WTC11 (cell line): ENCODE measurements at regions not wholly inside any gene's neighbourhood (a gene's known extent, or its start where the extent isn't known, plus 50 kb on each side); places are given as distances from the start of the nearest gene placed in this dataset.

Experiments used
- ATAC-seq: fragments of 200-7000 bp; cut with Tn5 transposase; 2 replicates; pipeline ENCODE4 v1.10.0; 2021; ENCODE audit warnings: mild to moderate bottlenecking, moderate library complexity
- CTCF ChIA-PET: fragments of 300-600 bp; sonication (Branson Sonifier 250); formaldehyde crosslinking; loops from one replicate; lab custom pipeline; 2021; ENCODE audit warnings: antibody characterized with exemption; lab: Charles Lee
- POLR2A ChIA-PET: fragments of 350-600 bp; sonication (Branson Sonifier 250); formaldehyde crosslinking; loops from one replicate; lab custom pipeline; 2021; ENCODE audit warnings: antibody characterized with exemption; lab: Charles Lee
- DNase-seq: peaks from one replicate; pipeline ENCODE4 v3.0.0; 2021; ENCODE audit warnings: low spot score
- H3K27ac Mint-ChIP-seq: 2 replicates; pipeline ENCODE4 v1.8.0; 2021; ENCODE audit warnings: mixed read lengths
- H3K27me3 Mint-ChIP-seq: 2 replicates; pipeline ENCODE4 v1.8.0; 2021; ENCODE audit warnings: low read depth, mild to moderate bottlenecking, moderate library complexity, mixed read lengths
- H3K36me3 Mint-ChIP-seq: 2 replicates; pipeline ENCODE4 v1.8.0; 2021; ENCODE audit warnings: mixed read lengths
- H3K4me1 Mint-ChIP-seq: 2 replicates; pipeline ENCODE4 v1.8.0; 2022; ENCODE audit warnings: mixed read lengths
- H3K4me3 Mint-ChIP-seq: 2 replicates; pipeline ENCODE4 v1.8.0; 2021; ENCODE audit warnings: mild to moderate bottlenecking, moderate library complexity, mixed read lengths
- H3K9me3 Mint-ChIP-seq: 2 replicates; pipeline ENCODE4 v1.8.0; 2021; ENCODE audit warnings: mixed read lengths
- EMX1 ChIP-seq: fragments of 250-450 bp; sonication (Bioruptor Pico); IDR thresholded peaks from 2 replicates; pipeline ENCODE4 v1.8.0; 2021; ENCODE audit warnings: mild to moderate bottlenecking
- FOXK1 ChIP-seq: sonication (generic); formaldehyde crosslinking; IDR thresholded peaks from 2 replicates; pipeline ENCODE4 v1.8.0; 2022; ENCODE audit warnings: mild to moderate bottlenecking, moderate library complexity, missing genetic modification reagents
- FOXP1 ChIP-seq: sonication (generic); formaldehyde crosslinking; IDR thresholded peaks from 2 replicates; pipeline ENCODE4 v1.8.0; 2022; ENCODE audit warnings: missing genetic modification reagents, mild to moderate bottlenecking, moderate library complexity, borderline replicate concordance
- GABPB1 ChIP-seq: sonication (generic); formaldehyde crosslinking; IDR thresholded peaks from 2 replicates; pipeline ENCODE4 v1.8.1; 2023; ENCODE audit warnings: mild to moderate bottlenecking, missing genetic modification reagents
- GRHL2 ChIP-seq: fragments of 250-450 bp; sonication (Bioruptor Pico); IDR thresholded peaks from 2 replicates; pipeline ENCODE4 v1.8.0; 2022; ENCODE audit warnings: mild to moderate bottlenecking, moderate library complexity; ENCODE audit not compliant: insufficient replicate concordance, severe bottlenecking
- GTF2I ChIP-seq: fragments of 250-450 bp; sonication (Bioruptor Pico); conservative IDR thresholded peaks from 2 replicates; pipeline ENCODE4 v1.4.0; 2021; ENCODE audit warnings: mild to moderate bottlenecking
- NFATC4 ChIP-seq: fragments of 250-450 bp; sonication (Bioruptor Pico); IDR thresholded peaks from 2 replicates; pipeline ENCODE4 v1.9.0; 2021; ENCODE audit warnings: mild to moderate bottlenecking
- NR1H2 ChIP-seq: sonication (generic); formaldehyde crosslinking; IDR thresholded peaks from 2 replicates; pipeline ENCODE4 v1.9.0; 2021; ENCODE audit warnings: mild to moderate bottlenecking, moderate library complexity, missing genetic modification reagents
- RELA ChIP-seq: sonication (generic); formaldehyde crosslinking; IDR thresholded peaks from 2 replicates; pipeline ENCODE4 v1.8.1; 2022; ENCODE audit warnings: missing genetic modification reagents, mild to moderate bottlenecking, borderline replicate concordance
- TF ChIP-seq, protein P1 (sequence below): sonication (generic); formaldehyde crosslinking; IDR thresholded peaks from 2 replicates; pipeline ENCODE4 v1.8.0; 2022; ENCODE audit warnings: mild to moderate bottlenecking, missing genetic modification reagents
- TF ChIP-seq, protein P2 (sequence below): sonication (generic); formaldehyde crosslinking; IDR thresholded peaks from 2 replicates; pipeline ENCODE4 v1.8.0; 2023; ENCODE audit warnings: mild to moderate bottlenecking, missing genetic modification reagents
- TF ChIP-seq, protein P3 (sequence below): sonication (generic); formaldehyde crosslinking; IDR thresholded peaks from 2 replicates; pipeline ENCODE4 v1.8.0; 2023; ENCODE audit warnings: missing genetic modification reagents, mild to moderate bottlenecking, borderline replicate concordance
- TF ChIP-seq, protein P4 (sequence below): fragments of 250-450 bp; sonication (Bioruptor Pico); IDR thresholded peaks from 2 replicates; pipeline ENCODE4 v1.9.0; 2021; ENCODE audit warnings: mild to moderate bottlenecking
- TF ChIP-seq, protein P5 (sequence below): sonication (generic); formaldehyde crosslinking; IDR thresholded peaks from 2 replicates; pipeline ENCODE4 v1.8.1; 2023; ENCODE audit warnings: mild to moderate bottlenecking, missing genetic modification reagents
- TF ChIP-seq, protein P6 (sequence below): sonication (generic); formaldehyde crosslinking; conservative IDR thresholded peaks from 2 replicates; pipeline ENCODE4 v1.8.1; 2022; ENCODE audit warnings: mild to moderate bottlenecking, missing genetic modification reagents
- TF ChIP-seq, protein P7 (sequence below): fragments of 250-450 bp; sonication (Bioruptor Pico); IDR thresholded peaks from 2 replicates; pipeline ENCODE4 v1.8.0; 2021; ENCODE audit warnings: mild to moderate bottlenecking
- TF ChIP-seq, protein P8 (sequence below): sonication (generic); formaldehyde crosslinking; IDR thresholded peaks from 2 replicates; pipeline ENCODE4 v1.8.0; 2022; ENCODE audit warnings: missing genetic modification reagents

DNA sequence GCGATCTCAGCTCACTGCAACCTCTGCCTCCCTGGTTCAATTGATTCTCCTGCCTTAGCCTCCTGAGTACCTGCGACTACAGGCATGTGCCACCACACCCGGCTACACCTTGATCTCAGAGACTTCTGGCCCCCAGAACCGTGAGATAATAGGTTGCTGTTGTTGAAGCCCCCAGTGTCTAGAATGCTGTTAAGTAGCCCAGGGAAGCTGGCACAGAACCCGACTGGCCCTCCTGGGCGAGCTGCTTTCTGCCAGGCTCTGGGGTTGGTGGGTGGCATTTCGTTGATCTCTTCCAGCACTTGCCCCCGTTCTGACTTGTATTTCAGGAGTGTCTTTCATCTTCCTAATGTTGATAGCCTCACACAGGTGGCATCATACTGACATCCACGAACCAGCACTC lies 807.1 kb downstream of the CDH9 start:
- no peak overlapping the region for H3K4me3 Mint-ChIP-seq
- peaks cover 55% of the 10 kb centered on the region for H3K9me3 Mint-ChIP-seq
- no peak for DNase-seq
- no peaks in the 10 kb centered on the region for H3K4me1 Mint-ChIP-seq
- peaks cover 46% of the 10 kb centered on the region for H3K36me3 Mint-ChIP-seq
- TF ChIP-seq FOXK1 (CRISPR knock-in tag) (no peak), NFATC4 (CRISPR knock-in tag) (no peak), GRHL2 (CRISPR knock-in tag) (no peak), NR1H2 (CRISPR knock-in tag) (no peak), EMX1 (CRISPR knock-in tag) (no peak), GABPB1 (CRISPR knock-in tag) (no peak)
- TF ChIP-seq, protein P1, sequence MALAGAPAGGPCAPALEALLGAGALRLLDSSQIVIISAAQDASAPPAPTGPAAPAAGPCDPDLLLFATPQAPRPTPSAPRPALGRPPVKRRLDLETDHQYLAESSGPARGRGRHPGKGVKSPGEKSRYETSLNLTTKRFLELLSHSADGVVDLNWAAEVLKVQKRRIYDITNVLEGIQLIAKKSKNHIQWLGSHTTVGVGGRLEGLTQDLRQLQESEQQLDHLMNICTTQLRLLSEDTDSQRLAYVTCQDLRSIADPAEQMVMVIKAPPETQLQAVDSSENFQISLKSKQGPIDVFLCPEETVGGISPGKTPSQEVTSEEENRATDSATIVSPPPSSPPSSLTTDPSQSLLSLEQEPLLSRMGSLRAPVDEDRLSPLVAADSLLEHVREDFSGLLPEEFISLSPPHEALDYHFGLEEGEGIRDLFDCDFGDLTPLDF: no peak
- TF ChIP-seq, protein P2, sequence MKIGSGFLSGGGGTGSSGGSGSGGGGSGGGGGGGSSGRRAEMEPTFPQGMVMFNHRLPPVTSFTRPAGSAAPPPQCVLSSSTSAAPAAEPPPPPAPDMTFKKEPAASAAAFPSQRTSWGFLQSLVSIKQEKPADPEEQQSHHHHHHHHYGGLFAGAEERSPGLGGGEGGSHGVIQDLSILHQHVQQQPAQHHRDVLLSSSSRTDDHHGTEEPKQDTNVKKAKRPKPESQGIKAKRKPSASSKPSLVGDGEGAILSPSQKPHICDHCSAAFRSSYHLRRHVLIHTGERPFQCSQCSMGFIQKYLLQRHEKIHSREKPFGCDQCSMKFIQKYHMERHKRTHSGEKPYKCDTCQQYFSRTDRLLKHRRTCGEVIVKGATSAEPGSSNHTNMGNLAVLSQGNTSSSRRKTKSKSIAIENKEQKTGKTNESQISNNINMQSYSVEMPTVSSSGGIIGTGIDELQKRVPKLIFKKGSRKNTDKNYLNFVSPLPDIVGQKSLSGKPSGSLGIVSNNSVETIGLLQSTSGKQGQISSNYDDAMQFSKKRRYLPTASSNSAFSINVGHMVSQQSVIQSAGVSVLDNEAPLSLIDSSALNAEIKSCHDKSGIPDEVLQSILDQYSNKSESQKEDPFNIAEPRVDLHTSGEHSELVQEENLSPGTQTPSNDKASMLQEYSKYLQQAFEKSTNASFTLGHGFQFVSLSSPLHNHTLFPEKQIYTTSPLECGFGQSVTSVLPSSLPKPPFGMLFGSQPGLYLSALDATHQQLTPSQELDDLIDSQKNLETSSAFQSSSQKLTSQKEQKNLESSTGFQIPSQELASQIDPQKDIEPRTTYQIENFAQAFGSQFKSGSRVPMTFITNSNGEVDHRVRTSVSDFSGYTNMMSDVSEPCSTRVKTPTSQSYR (CRISPR knock-in tag): no peak
- TF ChIP-seq, protein P3, sequence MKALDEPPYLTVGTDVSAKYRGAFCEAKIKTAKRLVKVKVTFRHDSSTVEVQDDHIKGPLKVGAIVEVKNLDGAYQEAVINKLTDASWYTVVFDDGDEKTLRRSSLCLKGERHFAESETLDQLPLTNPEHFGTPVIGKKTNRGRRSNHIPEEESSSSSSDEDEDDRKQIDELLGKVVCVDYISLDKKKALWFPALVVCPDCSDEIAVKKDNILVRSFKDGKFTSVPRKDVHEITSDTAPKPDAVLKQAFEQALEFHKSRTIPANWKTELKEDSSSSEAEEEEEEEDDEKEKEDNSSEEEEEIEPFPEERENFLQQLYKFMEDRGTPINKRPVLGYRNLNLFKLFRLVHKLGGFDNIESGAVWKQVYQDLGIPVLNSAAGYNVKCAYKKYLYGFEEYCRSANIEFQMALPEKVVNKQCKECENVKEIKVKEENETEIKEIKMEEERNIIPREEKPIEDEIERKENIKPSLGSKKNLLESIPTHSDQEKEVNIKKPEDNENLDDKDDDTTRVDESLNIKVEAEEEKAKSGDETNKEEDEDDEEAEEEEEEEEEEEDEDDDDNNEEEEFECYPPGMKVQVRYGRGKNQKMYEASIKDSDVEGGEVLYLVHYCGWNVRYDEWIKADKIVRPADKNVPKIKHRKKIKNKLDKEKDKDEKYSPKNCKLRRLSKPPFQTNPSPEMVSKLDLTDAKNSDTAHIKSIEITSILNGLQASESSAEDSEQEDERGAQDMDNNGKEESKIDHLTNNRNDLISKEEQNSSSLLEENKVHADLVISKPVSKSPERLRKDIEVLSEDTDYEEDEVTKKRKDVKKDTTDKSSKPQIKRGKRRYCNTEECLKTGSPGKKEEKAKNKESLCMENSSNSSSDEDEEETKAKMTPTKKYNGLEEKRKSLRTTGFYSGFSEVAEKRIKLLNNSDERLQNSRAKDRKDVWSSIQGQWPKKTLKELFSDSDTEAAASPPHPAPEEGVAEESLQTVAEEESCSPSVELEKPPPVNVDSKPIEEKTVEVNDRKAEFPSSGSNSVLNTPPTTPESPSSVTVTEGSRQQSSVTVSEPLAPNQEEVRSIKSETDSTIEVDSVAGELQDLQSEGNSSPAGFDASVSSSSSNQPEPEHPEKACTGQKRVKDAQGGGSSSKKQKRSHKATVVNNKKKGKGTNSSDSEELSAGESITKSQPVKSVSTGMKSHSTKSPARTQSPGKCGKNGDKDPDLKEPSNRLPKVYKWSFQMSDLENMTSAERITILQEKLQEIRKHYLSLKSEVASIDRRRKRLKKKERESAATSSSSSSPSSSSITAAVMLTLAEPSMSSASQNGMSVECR (CRISPR knock-in tag): no peak
- TF ChIP-seq, protein P4, sequence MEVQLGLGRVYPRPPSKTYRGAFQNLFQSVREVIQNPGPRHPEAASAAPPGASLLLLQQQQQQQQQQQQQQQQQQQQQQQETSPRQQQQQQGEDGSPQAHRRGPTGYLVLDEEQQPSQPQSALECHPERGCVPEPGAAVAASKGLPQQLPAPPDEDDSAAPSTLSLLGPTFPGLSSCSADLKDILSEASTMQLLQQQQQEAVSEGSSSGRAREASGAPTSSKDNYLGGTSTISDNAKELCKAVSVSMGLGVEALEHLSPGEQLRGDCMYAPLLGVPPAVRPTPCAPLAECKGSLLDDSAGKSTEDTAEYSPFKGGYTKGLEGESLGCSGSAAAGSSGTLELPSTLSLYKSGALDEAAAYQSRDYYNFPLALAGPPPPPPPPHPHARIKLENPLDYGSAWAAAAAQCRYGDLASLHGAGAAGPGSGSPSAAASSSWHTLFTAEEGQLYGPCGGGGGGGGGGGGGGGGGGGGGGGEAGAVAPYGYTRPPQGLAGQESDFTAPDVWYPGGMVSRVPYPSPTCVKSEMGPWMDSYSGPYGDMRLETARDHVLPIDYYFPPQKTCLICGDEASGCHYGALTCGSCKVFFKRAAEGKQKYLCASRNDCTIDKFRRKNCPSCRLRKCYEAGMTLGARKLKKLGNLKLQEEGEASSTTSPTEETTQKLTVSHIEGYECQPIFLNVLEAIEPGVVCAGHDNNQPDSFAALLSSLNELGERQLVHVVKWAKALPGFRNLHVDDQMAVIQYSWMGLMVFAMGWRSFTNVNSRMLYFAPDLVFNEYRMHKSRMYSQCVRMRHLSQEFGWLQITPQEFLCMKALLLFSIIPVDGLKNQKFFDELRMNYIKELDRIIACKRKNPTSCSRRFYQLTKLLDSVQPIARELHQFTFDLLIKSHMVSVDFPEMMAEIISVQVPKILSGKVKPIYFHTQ: no peak
- TF ChIP-seq, protein P5, sequence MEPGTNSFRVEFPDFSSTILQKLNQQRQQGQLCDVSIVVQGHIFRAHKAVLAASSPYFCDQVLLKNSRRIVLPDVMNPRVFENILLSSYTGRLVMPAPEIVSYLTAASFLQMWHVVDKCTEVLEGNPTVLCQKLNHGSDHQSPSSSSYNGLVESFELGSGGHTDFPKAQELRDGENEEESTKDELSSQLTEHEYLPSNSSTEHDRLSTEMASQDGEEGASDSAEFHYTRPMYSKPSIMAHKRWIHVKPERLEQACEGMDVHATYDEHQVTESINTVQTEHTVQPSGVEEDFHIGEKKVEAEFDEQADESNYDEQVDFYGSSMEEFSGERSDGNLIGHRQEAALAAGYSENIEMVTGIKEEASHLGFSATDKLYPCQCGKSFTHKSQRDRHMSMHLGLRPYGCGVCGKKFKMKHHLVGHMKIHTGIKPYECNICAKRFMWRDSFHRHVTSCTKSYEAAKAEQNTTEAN (CRISPR knock-in tag): no peak
- TF ChIP-seq, all 79 proteins: peak for 0
- CTCF ChIA-PET: no interaction called here
- H3K27ac Mint-ChIP-seq: no peak overlapping the region
- POLR2A ChIA-PET: no interaction called here
- ATAC-seq: no peak
- peaks cover 17% of the 10 kb centered on the region for H3K27me3 Mint-ChIP-seq

DNA sequence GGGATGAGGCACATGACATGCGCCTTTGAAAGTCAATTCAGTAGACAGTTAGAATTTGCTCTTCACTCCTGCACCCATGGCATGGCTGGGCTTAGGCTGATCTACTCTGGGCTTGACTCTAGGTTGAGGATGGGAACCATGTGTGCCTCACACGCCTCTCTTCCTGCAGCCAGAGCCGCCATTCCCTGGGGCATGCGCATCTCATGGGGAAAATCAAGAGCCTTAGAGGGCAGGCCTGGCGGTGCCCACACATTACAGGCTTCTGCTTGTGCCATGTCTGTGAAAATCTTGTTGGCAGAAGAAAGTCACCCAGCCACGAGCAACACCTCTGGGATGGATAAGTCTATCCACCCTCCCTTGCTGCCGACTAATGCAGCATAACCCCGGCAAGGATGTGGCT lies 808.5 kb downstream of the CDH9 start:
- ChIA-PET POLR2A (no interaction called here), CTCF (no interaction called here)
- no peak overlapping the region for H3K4me3 Mint-ChIP-seq
- H3K27me3 Mint-ChIP-seq: peaks cover 29% of the 10 kb centered on the region
- H3K4me1 Mint-ChIP-seq: no peaks in the 10 kb centered on the region
- H3K27ac Mint-ChIP-seq: no peak overlapping the region; the same call in 1 of the 2 replicates
- ATAC-seq (no peak), DNase-seq (no peak)
- H3K9me3 Mint-ChIP-seq: peaks cover 68% of the 10 kb centered on the region
- peaks cover 58% of the 10 kb centered on the region for H3K36me3 Mint-ChIP-seq
- TF ChIP-seq GTF2I (CRISPR knock-in tag) (no peak), GRHL2 (CRISPR knock-in tag) (no peak), RELA (CRISPR knock-in tag) (no peak), FOXP1 (CRISPR knock-in tag) (no peak)
- TF ChIP-seq, protein P6, sequence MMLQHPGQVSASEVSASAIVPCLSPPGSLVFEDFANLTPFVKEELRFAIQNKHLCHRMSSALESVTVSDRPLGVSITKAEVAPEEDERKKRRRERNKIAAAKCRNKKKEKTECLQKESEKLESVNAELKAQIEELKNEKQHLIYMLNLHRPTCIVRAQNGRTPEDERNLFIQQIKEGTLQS (CRISPR knock-in tag): no peak
- TF ChIP-seq, protein P7, sequence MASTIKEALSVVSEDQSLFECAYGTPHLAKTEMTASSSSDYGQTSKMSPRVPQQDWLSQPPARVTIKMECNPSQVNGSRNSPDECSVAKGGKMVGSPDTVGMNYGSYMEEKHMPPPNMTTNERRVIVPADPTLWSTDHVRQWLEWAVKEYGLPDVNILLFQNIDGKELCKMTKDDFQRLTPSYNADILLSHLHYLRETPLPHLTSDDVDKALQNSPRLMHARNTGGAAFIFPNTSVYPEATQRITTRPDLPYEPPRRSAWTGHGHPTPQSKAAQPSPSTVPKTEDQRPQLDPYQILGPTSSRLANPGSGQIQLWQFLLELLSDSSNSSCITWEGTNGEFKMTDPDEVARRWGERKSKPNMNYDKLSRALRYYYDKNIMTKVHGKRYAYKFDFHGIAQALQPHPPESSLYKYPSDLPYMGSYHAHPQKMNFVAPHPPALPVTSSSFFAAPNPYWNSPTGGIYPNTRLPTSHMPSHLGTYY (CRISPR knock-in tag): no peak
- TF ChIP-seq, protein P8, sequence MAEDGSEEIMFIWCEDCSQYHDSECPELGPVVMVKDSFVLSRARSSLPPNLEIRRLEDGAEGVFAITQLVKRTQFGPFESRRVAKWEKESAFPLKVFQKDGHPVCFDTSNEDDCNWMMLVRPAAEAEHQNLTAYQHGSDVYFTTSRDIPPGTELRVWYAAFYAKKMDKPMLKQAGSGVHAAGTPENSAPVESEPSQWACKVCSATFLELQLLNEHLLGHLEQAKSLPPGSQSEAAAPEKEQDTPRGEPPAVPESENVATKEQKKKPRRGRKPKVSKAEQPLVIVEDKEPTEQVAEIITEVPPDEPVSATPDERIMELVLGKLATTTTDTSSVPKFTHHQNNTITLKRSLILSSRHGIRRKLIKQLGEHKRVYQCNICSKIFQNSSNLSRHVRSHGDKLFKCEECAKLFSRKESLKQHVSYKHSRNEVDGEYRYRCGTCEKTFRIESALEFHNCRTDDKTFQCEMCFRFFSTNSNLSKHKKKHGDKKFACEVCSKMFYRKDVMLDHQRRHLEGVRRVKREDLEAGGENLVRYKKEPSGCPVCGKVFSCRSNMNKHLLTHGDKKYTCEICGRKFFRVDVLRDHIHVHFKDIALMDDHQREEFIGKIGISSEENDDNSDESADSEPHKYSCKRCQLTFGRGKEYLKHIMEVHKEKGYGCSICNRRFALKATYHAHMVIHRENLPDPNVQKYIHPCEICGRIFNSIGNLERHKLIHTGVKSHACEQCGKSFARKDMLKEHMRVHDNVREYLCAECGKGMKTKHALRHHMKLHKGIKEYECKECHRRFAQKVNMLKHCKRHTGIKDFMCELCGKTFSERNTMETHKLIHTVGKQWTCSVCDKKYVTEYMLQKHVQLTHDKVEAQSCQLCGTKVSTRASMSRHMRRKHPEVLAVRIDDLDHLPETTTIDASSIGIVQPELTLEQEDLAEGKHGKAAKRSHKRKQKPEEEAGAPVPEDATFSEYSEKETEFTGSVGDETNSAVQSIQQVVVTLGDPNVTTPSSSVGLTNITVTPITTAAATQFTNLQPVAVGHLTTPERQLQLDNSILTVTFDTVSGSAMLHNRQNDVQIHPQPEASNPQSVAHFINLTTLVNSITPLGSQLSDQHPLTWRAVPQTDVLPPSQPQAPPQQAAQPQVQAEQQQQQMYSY: no peak
